ENCODE measurements at regions not wholly inside any gene's neighbourhood (a gene's known extent, or its start where the extent isn't known, plus 50 kb on each side); places are given as distances from the start of the nearest gene placed in this dataset.

DNA sequence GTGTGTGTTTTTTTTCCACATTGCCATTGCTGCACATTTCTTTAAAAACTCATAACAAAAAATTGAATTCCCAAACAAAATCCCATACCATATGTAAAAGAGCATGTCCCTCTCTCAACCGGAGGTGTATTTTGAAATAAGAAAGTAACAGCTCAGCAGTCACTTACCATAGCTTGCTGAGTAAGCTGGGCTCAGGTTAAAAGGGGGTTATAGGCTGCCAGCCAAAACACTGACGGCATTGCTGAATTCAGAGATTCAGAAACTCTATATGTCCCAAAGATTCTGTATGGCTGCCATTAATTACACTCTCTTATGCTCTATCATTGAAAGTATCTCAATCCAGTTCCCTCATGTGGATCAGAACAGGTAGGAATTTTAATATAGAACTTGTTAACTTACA lies 276.0 kb downstream of the FOXG1 start:
- no peak for DNase-seq

DNA sequence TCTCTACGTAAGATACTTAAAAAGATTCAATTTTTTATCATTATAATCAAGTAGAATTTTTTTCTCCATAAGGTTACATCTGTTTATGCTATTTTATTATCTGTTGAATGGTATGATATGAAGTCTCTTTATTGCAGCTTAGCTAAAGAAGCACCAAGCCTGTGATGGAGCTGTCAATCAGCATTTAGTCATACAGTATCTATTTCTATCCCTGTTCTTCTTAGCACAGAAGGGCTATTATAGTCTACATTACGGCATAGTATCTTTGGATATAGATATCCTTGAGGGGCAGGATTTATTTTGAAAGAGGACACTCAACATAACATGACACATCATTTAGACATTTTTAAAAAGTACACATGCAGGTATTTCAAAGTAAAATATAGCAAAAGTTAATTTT lies 277.1 kb downstream of the FOXG1 start:
- no peak for DNase-seq

GRCh38 chr14:29045237-29045636 lies 278.6 kb downstream of the FOXG1 start:
- no peak for DNase-seq

DNA sequence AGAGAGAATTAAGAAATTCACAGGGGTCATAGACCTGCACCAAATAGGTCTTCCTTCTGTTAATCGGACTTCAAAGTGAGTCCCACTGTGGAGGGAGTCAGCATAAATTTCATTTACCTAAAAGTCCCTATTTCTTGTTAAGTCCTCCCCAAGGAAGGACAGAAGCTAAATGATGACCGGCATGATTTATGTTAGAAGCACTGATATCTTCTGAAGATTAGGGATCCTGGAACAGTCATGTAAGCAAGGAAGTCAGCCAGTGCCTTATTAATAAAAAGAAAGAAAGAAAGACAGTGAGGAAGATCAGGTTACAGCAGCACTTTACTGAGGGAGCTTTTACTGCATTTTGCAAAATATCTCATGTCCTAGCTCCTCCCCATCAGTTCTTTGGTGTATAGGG lies 287.5 kb downstream of the FOXG1 start:
- DNase-seq, result no peak

DNA sequence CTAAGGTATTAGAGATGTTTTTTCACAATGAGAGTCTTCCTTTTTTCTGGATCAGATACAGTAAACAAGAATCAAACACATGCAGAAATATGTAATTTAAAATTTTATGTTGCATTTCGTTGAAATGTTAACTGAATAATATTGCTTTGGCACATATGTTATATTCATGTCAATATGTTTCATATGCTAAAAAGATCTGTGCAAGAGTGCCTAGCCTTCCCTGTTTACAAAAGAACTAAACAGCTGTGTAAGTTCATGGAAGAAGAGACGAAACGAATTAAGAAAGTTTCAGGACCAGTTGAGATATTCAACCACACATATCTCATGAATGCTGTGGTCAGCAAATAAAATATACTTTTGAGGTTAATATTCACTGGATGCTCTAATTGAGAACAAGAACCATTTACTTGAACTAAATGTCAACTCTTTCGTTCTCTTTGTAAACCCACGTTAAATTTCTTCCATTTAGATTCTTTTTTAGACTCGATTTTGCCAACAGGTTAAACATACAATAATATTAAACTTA lies 289.5 kb downstream of the FOXG1 start:
- DNase-seq, result no peak

GRCh38 chr14:29061702-29062101 lies 295.1 kb downstream of the FOXG1 start:
- no peak for DNase-seq

GRCh38 chr14:29062466-29062865 lies 295.9 kb downstream of the FOXG1 start:
- no peak for DNase-seq

- DNase-seq, result no peak
Observed at GRCh38 chr14:29062976-29063375, 296.4 kb downstream of the FOXG1 start.

DNA sequence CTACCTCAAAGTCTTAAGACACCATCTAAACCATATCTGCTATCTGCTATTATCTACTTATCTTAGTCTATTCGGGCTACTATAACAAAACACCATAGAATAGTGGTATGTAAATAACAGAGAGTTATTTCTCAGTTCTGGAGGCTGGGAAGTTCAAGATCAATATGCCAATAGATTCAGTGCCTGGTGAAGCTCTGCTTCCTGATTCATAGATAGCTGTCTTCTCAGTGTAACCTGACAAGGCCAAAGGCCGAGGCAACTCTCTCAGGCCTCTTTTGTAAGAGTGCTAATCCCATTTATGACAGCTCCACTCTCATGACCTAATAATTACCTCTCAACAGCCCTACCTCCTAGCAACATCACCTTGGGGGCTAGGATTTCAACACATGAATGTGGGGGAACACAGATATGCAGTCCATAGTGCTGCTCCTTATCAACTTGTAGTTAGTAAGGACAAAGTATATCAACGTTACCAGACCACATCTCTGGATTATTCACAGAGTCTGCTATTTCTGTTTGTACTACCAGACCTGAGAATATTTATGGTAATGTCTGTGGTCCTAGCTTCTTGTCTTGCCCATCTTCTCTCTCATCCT lies 297.8 kb downstream of the FOXG1 start:
- DNase-seq, result no peak

DNA sequence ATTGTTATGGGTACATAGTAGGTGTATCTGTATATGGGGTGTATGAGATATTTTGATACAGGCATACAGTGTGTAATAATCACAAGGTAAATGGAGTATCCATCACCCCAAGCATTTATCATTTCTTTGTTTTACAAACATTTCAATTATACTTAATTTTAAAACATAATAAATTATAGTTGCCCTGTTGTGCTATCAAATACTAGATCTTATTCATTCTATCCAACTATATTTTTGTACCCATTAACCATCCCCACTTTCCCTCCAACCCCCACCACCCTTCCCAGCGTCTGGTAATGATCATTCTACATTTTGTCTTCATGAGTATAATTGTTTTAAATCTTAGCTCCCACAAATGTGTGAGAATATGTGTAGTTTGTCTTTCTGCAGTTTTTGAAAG lies 302.6 kb downstream of the FOXG1 start:
- no peak for DNase-seq

- no peak for DNase-seq
Observed at GRCh38 chr14:29075761-29076160, 309.2 kb downstream of the FOXG1 start.

- DNase-seq, result no peak
Observed at GRCh38 chr14:29077916-29078315, 311.3 kb downstream of the FOXG1 start.

- no peak for DNase-seq
Observed at GRCh38 chr14:29078810-29079522, 312.4 kb downstream of the FOXG1 start.

DNA sequence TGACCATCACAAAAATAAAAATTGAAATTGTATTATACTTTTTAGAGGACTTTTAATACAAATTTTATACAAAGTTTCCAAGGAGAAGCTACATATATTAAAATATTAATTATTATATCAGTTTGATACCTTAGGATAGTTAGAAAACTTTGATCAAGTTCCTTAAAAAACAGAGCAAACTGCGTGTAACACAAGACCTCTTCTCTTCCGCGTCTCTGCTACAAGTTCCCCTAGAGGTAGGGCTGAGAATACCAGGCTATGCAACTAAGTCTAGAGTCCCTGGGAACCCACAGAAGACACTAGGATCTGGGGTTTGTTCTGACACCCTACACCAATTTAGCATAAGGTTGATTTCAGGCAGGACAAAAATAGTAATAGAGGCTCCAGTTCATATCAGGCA lies 319.0 kb downstream of the FOXG1 start:
- peak in 1 of 4 experiments; percentile 3 for DNase-seq

GRCh38 chr14:29089849-29090248 lies 323.3 kb downstream of the FOXG1 start:
- no peak for DNase-seq

DNA sequence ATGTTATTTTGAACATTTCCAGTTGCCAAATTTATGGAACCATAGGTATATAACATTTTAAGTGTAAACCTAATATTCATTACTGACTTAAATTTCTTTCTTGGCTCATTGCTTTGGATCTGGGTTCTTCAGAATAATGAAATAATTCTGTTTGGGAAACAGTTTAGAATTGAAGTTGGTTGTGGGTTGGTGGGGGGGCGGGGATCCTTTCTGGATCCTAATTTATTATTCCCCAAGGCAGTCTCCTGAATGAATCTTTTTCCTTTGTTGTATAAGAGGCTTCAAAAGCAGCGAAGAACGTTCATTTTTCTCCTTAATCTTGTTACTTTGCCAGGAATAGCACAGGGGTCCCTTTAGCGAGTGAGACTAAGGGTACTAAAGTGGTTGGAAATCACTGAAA lies 325.5 kb downstream of the FOXG1 start:
- DNase-seq, result no peak

GRCh38 chr14:29097476-29097875 lies 330.9 kb downstream of the FOXG1 start:
- no peak for DNase-seq

GRCh38 chr14:29098656-29099055 lies 332.1 kb downstream of the FOXG1 start:
- no peak for DNase-seq

GRCh38 chr14:29102266-29102665 lies 335.7 kb downstream of the FOXG1 start:
- DNase-seq, result no peak

DNA sequence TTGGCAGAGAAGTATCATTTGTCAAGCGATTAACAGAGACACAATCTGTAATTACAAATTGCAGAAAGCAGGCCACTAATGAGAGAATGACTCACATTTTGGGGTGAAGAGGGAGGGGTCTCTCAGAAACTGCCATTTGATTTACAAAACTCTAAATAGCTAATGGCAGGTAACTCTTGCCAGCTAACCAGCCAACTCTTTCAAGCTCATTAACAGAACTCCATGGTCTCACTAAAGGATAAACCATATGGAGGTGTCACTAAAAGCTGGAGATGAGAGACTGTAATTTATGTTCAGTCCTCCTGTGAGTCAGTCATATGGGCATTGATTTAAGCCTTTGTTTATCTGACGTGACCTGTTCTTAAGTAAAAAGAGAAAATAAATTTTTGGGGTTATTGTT lies 336.4 kb downstream of the FOXG1 start:
- no peak for DNase-seq

- DNase-seq, result no peak
Observed at GRCh38 chr14:29108908-29109307, 342.3 kb downstream of the FOXG1 start.

DNA sequence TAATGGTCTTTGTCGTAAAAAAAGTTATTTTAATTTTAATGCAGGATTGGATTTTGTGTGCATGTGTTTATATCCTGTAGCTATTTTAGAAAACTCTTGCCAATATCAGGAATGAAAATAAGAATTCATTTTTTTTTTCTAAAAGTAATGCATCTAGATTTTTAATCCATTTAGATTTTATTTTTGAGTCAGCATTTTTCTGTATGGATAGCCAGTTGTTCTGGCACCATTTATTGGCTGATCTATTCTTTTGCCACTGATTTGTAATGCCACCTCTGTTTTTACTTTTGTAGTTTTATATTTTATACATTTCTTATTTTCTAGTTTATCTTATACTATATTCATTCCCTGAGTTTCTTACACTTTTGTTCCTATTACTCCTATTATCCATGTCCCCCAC lies 343.0 kb downstream of the FOXG1 start:
- no peak for DNase-seq

DNA sequence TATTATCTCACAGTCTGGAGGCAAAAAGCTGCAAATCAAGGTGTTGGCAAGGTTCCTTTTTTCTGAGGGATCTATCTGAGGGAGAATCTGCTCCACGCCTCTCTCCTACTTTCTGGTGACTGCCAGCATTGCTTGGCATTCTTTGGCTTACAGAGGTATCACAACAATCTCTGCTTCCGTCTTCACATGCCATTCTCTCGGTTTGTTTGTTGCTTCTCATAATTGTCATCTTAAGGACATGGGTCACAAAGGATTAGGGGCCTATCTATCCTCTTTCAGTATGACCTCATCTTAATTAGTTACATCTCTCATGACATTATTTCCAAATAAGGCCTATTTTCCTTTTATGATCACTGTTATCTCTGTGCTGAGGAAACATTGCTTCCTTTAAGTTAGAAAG lies 345.0 kb downstream of the FOXG1 start:
- DNase-seq, result no peak

DNA sequence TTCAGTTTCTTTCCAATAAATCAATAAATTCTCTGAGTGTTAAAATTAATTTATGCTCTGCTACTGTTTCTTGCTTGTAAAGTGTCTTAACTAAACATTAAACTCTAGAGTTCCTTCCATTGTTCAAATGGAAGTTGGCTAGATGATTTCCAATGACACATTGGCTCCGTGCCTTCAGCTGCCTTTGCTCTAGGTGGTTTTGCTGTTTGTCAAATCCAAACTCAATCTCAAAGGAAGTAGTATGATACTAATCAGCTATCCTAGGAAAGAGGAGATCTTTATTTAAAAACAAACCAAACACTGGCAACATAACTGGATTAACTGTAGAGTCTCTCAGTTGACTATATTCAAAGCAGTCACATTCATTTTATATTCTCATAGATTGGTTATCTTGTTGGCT lies 356.4 kb downstream of the FOXG1 start:
- DNase-seq, result no peak

GRCh38 chr14:29126361-29126760 lies 359.8 kb downstream of the FOXG1 start:
- no peak for DNase-seq
